NB4 (cell line): ENCODE measurements at regions not wholly inside any gene's neighbourhood (a gene's known extent, or its start where the extent isn't known, plus 50 kb on each side); places are given as distances from the start of the nearest gene placed in this dataset.
A peak's percentile ranks its signal among the peaks of the same experiment; 100 is the strongest.

ENCODE experiments used
- DNase-seq: peaks from one replicate; pipeline ENCODE4 v3.0.0; 2010; ENCODE audit warnings: low read depth
- H3K4me3 ChIP-seq: one replicate; pipeline ENCODE4 v1.5.1; 2011; ENCODE audit warnings: mild to moderate bottlenecking, low read depth, low read length, moderate library complexity
- MYC ChIP-seq: IDR thresholded peaks from 2 replicates; pipeline ENCODE4 v1.6.1; 2011; ENCODE audit warnings: low read depth, low read length
- POLR2A ChIP-seq: IDR thresholded peaks from 2 replicates; pipeline ENCODE4 v1.6.1; 2011; ENCODE audit warnings: mild to moderate bottlenecking; ENCODE audit not compliant: insufficient read length; ENCODE audit errors: extremely low read depth
- TF ChIP-seq, protein P1 (sequence below): IDR thresholded peaks from one replicate; pipeline ENCODE4 v1.5.1; 2012; ENCODE audit warnings: low read depth, low read length
- TF ChIP-seq, protein P2 (sequence below): IDR thresholded peaks from 2 replicates; pipeline ENCODE4 v1.6.1; 2011; ENCODE audit warnings: low read depth, low read length

DNA sequence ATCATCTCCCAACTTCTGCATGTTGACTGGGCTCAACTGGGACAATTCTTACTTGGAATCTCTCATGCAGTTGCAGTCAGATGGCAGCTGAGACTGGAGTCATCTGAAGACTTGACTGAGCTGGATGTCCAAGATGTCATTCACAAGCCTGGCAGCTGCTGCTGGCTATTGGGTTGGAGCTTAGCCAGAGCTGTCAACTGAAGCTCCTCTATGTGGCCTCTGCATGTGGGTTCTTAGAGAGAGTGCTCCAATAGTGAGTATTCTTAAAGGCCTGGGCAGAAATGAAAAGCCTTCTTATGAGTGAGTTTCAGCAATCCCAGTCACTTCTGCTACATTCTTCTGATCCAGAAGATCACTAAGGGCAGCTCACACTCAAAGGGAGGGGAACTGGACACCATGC is 440.9 kb downstream of the LRIG3 start:
- H3K4me3 ChIP-seq: no peak overlapping the region
- DNase-seq: no peak
- TF ChIP-seq POLR2A (no peak), MYC (no peak)
- TF ChIP-seq, protein P1, sequence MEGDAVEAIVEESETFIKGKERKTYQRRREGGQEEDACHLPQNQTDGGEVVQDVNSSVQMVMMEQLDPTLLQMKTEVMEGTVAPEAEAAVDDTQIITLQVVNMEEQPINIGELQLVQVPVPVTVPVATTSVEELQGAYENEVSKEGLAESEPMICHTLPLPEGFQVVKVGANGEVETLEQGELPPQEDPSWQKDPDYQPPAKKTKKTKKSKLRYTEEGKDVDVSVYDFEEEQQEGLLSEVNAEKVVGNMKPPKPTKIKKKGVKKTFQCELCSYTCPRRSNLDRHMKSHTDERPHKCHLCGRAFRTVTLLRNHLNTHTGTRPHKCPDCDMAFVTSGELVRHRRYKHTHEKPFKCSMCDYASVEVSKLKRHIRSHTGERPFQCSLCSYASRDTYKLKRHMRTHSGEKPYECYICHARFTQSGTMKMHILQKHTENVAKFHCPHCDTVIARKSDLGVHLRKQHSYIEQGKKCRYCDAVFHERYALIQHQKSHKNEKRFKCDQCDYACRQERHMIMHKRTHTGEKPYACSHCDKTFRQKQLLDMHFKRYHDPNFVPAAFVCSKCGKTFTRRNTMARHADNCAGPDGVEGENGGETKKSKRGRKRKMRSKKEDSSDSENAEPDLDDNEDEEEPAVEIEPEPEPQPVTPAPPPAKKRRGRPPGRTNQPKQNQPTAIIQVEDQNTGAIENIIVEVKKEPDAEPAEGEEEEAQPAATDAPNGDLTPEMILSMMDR: no peak
- TF ChIP-seq, protein P2, sequence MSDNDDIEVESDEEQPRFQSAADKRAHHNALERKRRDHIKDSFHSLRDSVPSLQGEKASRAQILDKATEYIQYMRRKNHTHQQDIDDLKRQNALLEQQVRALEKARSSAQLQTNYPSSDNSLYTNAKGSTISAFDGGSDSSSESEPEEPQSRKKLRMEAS: no peak

DNA sequence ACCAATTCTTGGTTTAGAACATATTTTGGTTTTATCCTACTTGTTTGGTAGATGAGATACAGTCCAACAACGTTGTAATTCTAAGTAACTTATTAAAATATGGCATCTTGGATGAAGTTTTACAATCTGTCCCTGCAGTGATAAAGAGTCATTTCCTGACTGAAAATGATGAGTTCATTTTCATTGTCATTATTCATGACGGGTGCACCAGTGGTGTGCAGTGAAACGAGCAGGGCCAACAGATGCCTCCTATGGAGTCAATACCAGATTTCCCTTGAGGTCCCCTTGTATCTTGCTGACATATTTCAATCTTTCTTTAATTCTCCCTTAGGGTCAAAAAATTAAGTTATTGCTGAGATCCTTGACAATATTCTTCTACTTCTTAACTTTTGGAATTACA is 438.5 kb downstream of the LRIG3 start:
- no peak for DNase-seq
- H3K4me3 ChIP-seq: no peak overlapping the region
- TF ChIP-seq, protein P2: no peak
- no peak for TF ChIP-seq POLR2A
- no peak for TF ChIP-seq MYC
- TF ChIP-seq, protein P1: no peak

DNA sequence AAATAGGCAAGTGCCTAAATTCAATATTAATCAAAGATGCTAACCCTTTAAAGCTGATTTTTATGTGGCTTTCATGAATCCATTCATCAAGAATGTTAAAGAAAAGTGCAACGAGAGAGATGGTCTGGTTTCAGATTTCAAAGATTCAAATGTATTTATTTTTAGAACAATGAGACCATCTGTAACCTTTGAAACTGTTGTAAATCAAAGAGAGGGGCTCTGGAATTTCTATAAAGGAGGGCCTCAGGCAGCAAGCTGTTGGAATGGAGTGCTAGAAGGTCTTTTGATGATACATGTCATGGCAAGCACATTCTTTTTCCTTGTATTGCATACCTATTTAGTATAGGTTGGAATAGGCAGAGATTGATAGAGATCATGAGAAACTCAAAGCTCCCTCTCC is 433.0 kb downstream of the LRIG3 start:
- H3K4me3 ChIP-seq: no peak overlapping the region
- no peak for DNase-seq
- TF ChIP-seq POLR2A (no peak), MYC (no peak)
- TF ChIP-seq, protein P2: no peak
- TF ChIP-seq, protein P1: no peak

DNA sequence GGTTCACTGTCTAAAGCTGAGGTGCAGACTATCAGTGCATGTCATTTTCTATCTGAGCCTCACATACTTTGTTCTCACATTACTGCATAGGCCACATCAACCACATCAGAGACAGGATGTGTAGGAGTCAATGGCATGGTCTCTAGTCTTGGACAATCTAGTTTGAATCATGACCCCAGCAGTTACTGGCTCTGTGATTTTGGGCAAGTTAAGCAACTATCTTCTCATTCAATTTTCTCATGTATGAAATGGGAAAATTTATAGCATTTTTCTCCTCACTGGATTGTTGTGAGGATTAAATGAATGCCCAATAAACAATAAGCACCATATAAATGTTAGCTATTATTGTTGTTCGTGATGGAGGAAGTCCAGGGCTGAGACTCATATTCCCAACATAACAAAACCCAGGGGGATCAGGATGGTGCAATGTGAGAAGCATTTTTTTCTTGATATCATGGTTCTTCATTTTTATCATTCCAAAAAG is 432.6 kb downstream of the LRIG3 start:
- DNase-seq: peak; percentile 30
- TF ChIP-seq MYC (no peak), POLR2A (no peak)
- TF ChIP-seq, protein P1: no peak
- TF ChIP-seq, protein P2: no peak
- no peak overlapping the region for H3K4me3 ChIP-seq

DNA sequence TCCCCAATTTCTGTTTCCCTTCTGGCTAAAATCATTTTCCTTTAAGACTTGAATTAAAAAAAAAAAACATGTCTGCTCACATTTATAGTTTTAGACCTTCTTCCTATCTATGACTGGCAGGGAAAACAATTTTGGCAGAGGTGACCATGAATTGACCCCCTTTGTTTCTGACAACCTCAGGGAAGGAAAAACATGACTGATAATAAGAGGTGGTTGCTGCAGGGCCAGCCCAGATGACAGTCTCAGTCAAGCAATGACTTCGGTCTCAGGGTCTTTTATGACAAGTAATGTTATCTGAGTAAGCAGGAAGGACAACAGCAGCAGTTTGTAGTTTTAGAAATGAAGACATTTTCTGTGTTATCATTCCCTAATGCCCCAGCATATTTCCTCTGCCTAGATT is 430.9 kb downstream of the LRIG3 start:
- DNase-seq: no peak
- TF ChIP-seq MYC (no peak), POLR2A (no peak)
- TF ChIP-seq, protein P2: no peak
- TF ChIP-seq, protein P1: no peak
- H3K4me3 ChIP-seq: no peak overlapping the region
